ENCODE measurements at regions not wholly inside any gene's neighbourhood (a gene's known extent, or its start where the extent isn't known, plus 50 kb on each side); places are given as distances from the start of the nearest gene placed in this dataset.
"Not testable (repeated sequence)": the region's sequence is repeated elsewhere in the genome, so short reads cannot be mapped to it uniquely, and the experiment has no call there.

DNA sequence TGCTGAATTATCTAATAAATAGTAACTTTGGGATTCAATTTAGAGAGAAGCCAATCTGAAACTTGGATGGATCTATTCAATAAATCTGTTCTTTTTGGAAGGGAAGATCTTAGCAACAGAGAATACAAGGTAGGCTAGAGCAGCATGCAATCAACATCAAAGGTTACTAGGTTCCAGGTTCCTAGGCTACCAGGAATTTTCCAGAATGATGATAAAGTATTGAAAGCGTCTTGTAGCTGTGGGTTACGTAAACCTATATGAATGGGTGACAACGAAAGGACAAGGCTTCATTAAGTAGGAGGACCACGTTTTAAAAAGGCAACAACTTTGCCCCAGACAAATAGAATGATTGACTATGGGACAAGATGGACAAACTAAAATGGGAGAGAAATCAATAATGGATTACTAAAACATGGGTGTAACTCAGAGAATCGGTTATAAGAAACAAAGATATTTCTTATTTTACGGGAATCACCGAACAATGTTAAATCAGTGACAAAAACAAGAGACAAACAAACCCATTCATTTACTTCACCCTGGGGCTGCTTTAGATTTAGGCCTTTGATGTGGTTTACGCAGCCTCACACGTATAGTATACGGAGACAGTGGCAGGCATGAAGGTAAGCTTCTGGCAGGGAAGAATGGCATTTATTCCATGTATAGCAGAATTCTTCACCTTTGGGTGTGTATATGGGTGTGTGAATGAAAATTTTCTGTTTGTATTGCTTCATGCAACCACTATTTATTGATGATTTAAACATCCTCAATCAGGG is 732.6 kb upstream of the PABPC4L start:
- intact Hi-C loops (cut with DNase I; ENCODE audit: low total_unique reads) = no loop called here
- in situ Hi-C loops (cut with MboI; ENCODE audit: low sequenced_read_pairs in 4 of 4) = no loop called here

GRCh38 chr4:134915355-134915754 is 713.8 kb upstream of the PABPC4L start:
- no peak overlapping the region for H3K4me3 ChIP-seq
- no peaks in the 10 kb centered on the region for H3K36me3 ChIP-seq
- H3K27ac ChIP-seq = no peak overlapping the region
- TF ChIP-seq CTCF (IDR thresholded peaks at IDR 0.05 in 4 of 5, conservative IDR thresholded peaks at IDR 0.05 in 1 of 5) = no peak
- no peak for TF ChIP-seq POLR2A (IDR thresholded peaks at IDR 0.05)
- ATAC-seq (no peak), DNase-seq (no peak)
- in situ Hi-C loops (cut with MboI; ENCODE audit: low sequenced_read_pairs in 4 of 4) (no loop called here), intact Hi-C loops (cut with DNase I; ENCODE audit: low total_unique reads) (no loop called here)
- H3K9me3 ChIP-seq = no peaks in the 10 kb centered on the region
- H3K27me3 ChIP-seq = no peaks in the 10 kb centered on the region
- H3K4me1 ChIP-seq = no peaks in the 10 kb centered on the region

More for the DNA sequence above, 732.6 kb upstream of the PABPC4L start:
- H3K4me1 ChIP-seq = no peaks in the 10 kb centered on the region
- TF ChIP-seq CTCF (IDR thresholded peaks at IDR 0.05 in 4 of 5, conservative IDR thresholded peaks at IDR 0.05 in 1 of 5) = no peak
- TF ChIP-seq POLR2A (IDR thresholded peaks at IDR 0.05) = no peak
- no peak overlapping the region for H3K4me3 ChIP-seq
- DNase-seq (no peak), ATAC-seq (no peak)
- no peaks in the 10 kb centered on the region for H3K9me3 ChIP-seq
- no peak overlapping the region for H3K27ac ChIP-seq
- no peaks in the 10 kb centered on the region for H3K36me3 ChIP-seq
- H3K27me3 ChIP-seq = no peaks in the 10 kb centered on the region

DNA sequence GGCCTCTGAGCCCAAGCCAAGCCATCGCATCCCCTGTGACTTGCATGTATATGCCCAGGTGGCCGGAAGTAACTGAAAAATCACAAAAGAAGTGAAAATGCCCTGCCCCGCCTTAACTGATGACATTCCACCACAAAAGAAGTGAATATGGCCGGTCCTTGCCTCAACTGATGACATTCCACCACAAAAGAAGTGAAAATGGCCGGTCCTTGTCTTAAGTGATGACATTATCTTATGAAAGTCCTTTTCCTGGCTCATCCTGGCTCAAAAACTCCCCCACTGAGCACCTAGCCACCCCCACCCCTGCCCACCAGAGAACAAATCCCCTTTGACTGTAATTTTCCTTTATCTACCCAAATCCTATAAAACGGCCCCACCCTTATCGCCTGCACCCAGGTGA is 712.7 kb upstream of the PABPC4L start:
- H3K27me3 ChIP-seq; H3K9me3 ChIP-seq; in situ Hi-C loops (cut with MboI; ENCODE audit: low sequenced_read_pairs in 4 of 4); DNase-seq; intact Hi-C loops (cut with DNase I; ENCODE audit: low total_unique reads); H3K4me3 ChIP-seq; ATAC-seq; H3K27ac ChIP-seq; H3K36me3 ChIP-seq; H3K4me1 ChIP-seq: not testable (repeated sequence)

DNA sequence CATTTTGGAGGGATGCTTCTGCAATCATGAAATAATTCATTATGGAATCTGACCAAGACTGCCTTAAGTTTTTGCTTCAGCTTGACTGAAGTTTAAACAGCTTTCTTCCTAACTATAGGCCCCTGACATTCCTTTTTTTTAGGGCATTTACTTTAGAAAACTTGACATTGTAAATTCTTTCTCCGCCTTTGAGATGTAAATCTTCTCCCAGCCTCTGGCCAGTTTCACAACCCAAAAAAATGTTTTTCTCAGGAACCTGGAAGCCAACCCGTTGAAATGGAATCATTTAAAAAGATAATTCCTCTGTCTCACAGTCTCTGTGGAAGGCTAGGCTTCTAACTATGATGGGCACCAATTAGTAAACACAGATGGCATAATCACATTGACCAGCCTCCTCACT is 710.4 kb upstream of the PABPC4L start:
- TF ChIP-seq POLR2A (IDR thresholded peaks at IDR 0.05) (no peak), CTCF (IDR thresholded peaks at IDR 0.05 in 4 of 5, conservative IDR thresholded peaks at IDR 0.05 in 1 of 5) (no peak)
- Histone ChIP-seq H3K4me3 (no peak overlapping the region), H3K27me3 (no peaks in the 10 kb centered on the region), H3K27ac (no peak overlapping the region), H3K36me3 (no peaks in the 10 kb centered on the region), H3K4me1 (no peaks in the 10 kb centered on the region), H3K9me3 (no peaks in the 10 kb centered on the region)
- no peak for ATAC-seq
- DNase-seq = no peak
- in situ Hi-C loops (cut with MboI; ENCODE audit: low sequenced_read_pairs in 4 of 4) (no loop called here), intact Hi-C loops (cut with DNase I; ENCODE audit: low total_unique reads) (no loop called here)

GRCh38 chr4:134906404-134907023 is 704.9 kb upstream of the PABPC4L start:
- Histone ChIP-seq H3K4me3 (no peak overlapping the region), H3K27ac (no peak overlapping the region), H3K4me1 (no peaks in the 10 kb centered on the region), H3K9me3 (no peaks in the 10 kb centered on the region), H3K27me3 (no peaks in the 10 kb centered on the region), H3K36me3 (no peaks in the 10 kb centered on the region)
- ATAC-seq (no peak), DNase-seq (no peak)
- TF ChIP-seq CTCF (IDR thresholded peaks at IDR 0.05 in 4 of 5, conservative IDR thresholded peaks at IDR 0.05 in 1 of 5) = no peak
- TF ChIP-seq POLR2A (IDR thresholded peaks at IDR 0.05) = no peak
- in situ Hi-C loops (cut with MboI; ENCODE audit: low sequenced_read_pairs in 4 of 4) (no loop called here), intact Hi-C loops (cut with DNase I; ENCODE audit: low total_unique reads) (no loop called here)

Measured in gastrocnemius medialis (tissue), 4 donors.